Mesenteric fat pad (tissue), 1 donor: ENCODE measurements at regions not wholly inside any gene's neighbourhood (a gene's known extent, or its start where the extent isn't known, plus 50 kb on each side); places are given as distances from the start of the nearest gene placed in this dataset.

ENCODE experiments used
- DNase-seq: peaks from one replicate; pipeline ENCODE4 v3.0.0-alpha.2; 2020; ENCODE audit warnings: low spot score
- donor health status: DM: yes; HTN: yes; CAD: no.

- DNase-seq = no peak
These were observed 188.2 kb upstream of the RUNX1 start for GRCh38 chr21:35237287-35237686.

GRCh38 chr21:35236090-35236489 lies 187.0 kb upstream of the RUNX1 start:
- no peak for DNase-seq

GRCh38 chr21:35234725-35235124 lies 185.6 kb upstream of the RUNX1 start:
- no peak for DNase-seq

GRCh38 chr21:35233756-35234155 lies 184.7 kb upstream of the RUNX1 start:
- DNase-seq = no peak

GRCh38 chr21:35232545-35233176 lies 183.6 kb upstream of the RUNX1 start:
- no peak for DNase-seq

- DNase-seq = no peak
These were observed 182.0 kb upstream of the RUNX1 start for GRCh38 chr21:35231090-35231489.

- DNase-seq = no peak
These were observed 180.2 kb upstream of the RUNX1 start for GRCh38 chr21:35229290-35229689.

GRCh38 chr21:35227786-35228185 lies 178.7 kb upstream of the RUNX1 start:
- DNase-seq = no peak

- DNase-seq = no peak
These were observed 178.1 kb upstream of the RUNX1 start for GRCh38 chr21:35226968-35227744.

GRCh38 chr21:35226328-35226727 lies 177.2 kb upstream of the RUNX1 start:
- no peak for DNase-seq

- DNase-seq = no peak
These were observed 176.5 kb upstream of the RUNX1 start for GRCh38 chr21:35225573-35225972.

GRCh38 chr21:35223480-35224156 lies 174.5 kb upstream of the RUNX1 start:
- DNase-seq = no peak

- no peak for DNase-seq
These were observed 173.4 kb upstream of the RUNX1 start for GRCh38 chr21:35222541-35222941.

GRCh38 chr21:35222021-35222420 lies 172.9 kb upstream of the RUNX1 start:
- no peak for DNase-seq

- DNase-seq = no peak
These were observed 171.2 kb upstream of the RUNX1 start for GRCh38 chr21:35220301-35220700.

GRCh38 chr21:35219719-35220118 lies 170.6 kb upstream of the RUNX1 start:
- no peak for DNase-seq

GRCh38 chr21:35219291-35219690 lies 170.2 kb upstream of the RUNX1 start:
- DNase-seq = no peak

GRCh38 chr21:35217504-35218060 lies 168.5 kb upstream of the RUNX1 start:
- no peak for DNase-seq

- DNase-seq = no peak
These were observed 167.9 kb upstream of the RUNX1 start for GRCh38 chr21:35216996-35217395.

- DNase-seq = no peak
These were observed 166.8 kb upstream of the RUNX1 start for GRCh38 chr21:35215870-35216269.

- DNase-seq = no peak
These were observed 163.5 kb upstream of the RUNX1 start for GRCh38 chr21:35212393-35213127.
